Endothelial cell of umbilical vein (primary cell): ENCODE measurements at regions not wholly inside any gene's neighbourhood (a gene's known extent, or its start where the extent isn't known, plus 50 kb on each side); places are given as distances from the start of the nearest gene placed in this dataset.

Experiments used
- CTCF ChIP-seq, 2 donors: IDR thresholded peaks; 1 replicate in 1 of 2; 2 replicates in 1 of 2; pipeline ENCODE4 v1.5.1; 2011; ENCODE audit warnings: low read length in 2 of 2, mild to moderate bottlenecking in 2 of 2, moderate library complexity in 2 of 2, control low read depth in 1 of 2, inconsistent platforms in 1 of 2, low read depth in 1 of 2; ENCODE audit not compliant: insufficient read depth in 1 of 2; ENCODE audit errors: extremely low read depth in 1 of 2
- EZH2 ChIP-seq: IDR thresholded peaks from 2 replicates; pipeline ENCODE4 v1.6.1; 2012; ENCODE audit warnings: borderline replicate concordance, low read depth, mild to moderate bottlenecking, moderate library complexity, low read length, inconsistent platforms; ENCODE audit not compliant: severe bottlenecking
- JUN ChIP-seq: IDR thresholded peaks from 2 replicates; pipeline ENCODE4 v1.6.1; 2011; ENCODE audit warnings: borderline replicate concordance, low read depth; ENCODE audit not compliant: insufficient read length, insufficient read depth
- MYC ChIP-seq: IDR thresholded peaks from one replicate; pipeline ENCODE4 v1.6.1; 2011; ENCODE audit warnings: mild to moderate bottlenecking, low read depth, low read length
- POLR2A ChIP-seq: IDR thresholded peaks from 2 replicates; pipeline ENCODE4 v1.6.1; 2012; ENCODE audit warnings: low read depth, mild to moderate bottlenecking, control low read depth, low read length

GRCh38 chr3:148512648-148513047, 185.1 kb upstream of the AGTR1 start:
- TF ChIP-seq MYC (no peak), CTCF (IDR thresholded peaks at IDR 0.05; ENCODE audit: extremely low read depth in 1 of 2, insufficient read depth in 1 of 2, low read depth in 1 of 2, low read length in 2 of 2) (no peak), EZH2 (no peak), POLR2A (no peak), JUN (no peak)
